Stimulated activated CD4-positive, alpha-beta T cell treated with anti-CD3 and anti-CD28 coated beads, Interleukin-4, amount 100 ng/mL, for 48 hours (primary cell): ENCODE measurements at regions not wholly inside any gene's neighbourhood (a gene's known extent, or its start where the extent isn't known, plus 50 kb on each side); places are given as distances from the start of the nearest gene placed in this dataset.

Experiments
- DNase-seq, 2 donors: peaks; one replicate each; pipeline ENCODE4 v3.0.0-alpha.2; 2020; ENCODE audit warnings: low read depth in 2 of 2

DNA sequence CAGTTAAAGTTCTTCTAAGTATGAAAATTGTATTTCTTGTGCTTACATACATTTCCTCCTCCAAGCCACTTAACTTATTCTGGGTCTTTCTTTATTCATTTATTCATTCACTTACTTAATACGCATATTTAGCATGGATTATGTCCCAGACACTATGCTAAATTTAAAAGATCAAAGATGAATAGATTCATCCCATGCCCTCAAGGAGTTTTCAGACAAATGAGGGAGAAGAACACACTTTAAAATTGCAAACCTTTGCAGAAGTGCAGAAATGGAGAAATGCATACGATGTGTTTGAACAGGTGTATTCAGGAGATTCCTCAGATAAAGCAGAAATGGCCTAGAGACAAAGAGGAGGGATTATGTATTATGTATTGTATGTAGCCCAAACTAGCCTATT, 298.7 kb upstream of the SOX11 start:
- no peak for DNase-seq

DNA sequence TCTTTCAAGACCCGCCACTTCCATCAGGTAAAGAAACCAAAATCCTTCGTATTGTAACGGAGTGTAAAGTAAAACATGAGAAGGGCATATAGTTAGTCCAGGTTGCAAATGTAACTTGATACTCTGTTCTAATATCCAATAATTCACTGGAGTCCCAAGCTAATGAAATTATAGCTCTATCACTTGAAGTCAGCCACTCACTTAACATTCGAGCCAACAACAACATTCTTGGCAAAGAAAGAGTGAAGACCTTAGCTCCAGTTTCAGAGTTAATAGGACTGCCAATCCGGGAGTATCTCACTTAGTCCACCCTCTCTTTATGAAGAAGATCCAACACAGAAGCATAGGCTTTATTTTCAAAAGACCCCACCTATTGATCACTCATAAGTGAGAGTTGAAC, 298.0 kb upstream of the SOX11 start:
- DNase-seq, result no peak

DNA sequence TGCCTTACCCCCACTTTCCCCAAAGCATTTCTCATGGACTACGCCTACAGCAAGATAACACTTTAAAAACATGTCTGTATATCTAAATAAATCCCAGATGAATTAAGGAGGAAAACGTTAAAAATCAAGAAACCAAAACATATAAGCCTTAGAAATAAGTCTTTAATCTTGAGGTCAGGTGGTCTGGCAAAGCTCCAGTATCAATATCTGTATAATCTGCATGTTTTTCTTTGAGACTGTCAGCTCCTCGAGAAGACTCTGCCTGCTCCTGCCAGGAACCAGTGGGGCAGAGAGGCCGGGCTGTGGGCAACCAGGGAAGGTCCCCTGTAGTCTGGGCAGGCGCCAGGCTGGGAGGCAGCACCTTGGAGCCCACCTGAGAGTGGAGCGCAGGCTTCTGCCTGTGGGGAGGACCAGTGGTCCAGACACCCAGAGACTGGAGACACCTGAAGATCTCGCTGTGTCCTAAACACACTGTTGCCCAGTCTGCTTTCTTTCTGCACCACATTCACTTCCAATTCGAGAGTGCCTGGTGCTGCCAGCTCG, 291.0 kb upstream of the SOX11 start:
- DNase-seq, result no peak

DNA sequence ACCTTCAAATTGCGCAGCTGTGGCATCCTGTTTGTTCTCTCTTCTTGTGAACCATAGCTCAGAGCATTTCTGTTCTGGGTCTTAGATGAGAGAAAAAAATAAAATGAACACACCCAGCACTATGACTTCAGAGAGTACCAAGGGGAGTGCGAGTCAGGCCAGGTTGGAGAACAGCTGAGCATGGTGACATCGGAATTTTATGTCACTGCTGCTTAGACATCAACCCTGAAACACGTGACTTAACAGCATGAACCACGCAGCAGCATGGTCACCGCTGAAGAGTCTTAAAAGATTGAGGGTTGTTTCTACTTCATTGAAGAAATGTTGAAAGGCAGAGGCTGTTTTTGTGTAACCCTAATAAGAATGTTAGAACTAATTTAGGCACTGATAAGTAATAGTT, 288.8 kb upstream of the SOX11 start:
- DNase-seq, result no peak

DNA sequence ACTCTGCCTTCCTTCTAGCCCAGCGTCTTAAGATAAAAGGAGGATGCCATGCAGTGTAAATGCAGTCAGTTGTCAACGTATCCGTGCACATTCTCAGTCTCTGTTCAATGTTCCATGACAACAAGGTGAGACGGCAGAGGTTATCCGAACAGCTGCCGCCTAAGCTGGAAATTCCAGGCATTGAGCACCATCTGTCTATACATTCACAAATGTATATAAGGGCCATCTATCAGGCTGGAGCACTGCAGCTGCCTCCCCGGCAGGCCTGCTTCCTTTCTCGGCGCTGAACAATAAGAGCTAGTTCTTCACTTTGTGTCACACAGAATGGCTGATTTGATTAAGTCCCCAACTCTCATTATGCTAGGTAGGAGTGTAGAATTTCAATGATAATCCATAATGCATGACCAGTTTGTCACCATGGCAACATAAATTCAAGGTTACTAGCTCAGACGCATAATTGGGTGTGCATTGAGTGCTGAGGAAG, 282.2 kb upstream of the SOX11 start:
- DNase-seq, result no peak

DNA sequence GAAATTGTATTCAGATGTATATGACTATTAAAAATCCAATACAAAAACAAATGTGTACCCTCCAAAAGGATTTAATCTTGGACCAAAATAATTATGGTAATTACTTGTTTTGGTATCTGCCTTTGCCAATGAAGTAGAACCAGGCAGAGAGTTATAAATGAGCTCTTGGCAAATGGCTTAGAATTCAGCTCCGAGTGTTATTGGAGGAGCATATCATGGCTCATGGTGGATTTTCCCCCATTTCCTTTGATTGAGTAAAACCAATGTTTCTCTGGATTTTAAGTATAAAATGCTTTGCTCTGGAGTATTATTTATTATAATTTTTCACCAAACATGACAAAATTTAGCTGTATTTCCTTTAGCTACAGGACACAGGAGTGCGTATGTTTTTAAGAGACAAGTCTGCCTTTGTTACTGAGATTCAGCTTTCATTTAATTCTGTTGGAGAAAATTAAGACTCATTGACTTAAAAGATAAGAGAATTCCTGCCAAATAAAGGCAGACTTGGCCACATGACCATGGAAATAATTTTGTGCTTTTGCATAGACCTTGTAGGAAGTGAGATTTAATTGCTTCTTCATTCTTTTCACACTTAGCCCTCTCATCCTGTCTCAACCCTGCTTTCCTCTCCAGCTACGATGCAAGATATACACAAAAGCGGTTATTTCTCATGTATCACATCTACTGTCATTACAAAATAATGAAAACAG, 281.0 kb upstream of the SOX11 start:
- DNase-seq, result no peak

DNA sequence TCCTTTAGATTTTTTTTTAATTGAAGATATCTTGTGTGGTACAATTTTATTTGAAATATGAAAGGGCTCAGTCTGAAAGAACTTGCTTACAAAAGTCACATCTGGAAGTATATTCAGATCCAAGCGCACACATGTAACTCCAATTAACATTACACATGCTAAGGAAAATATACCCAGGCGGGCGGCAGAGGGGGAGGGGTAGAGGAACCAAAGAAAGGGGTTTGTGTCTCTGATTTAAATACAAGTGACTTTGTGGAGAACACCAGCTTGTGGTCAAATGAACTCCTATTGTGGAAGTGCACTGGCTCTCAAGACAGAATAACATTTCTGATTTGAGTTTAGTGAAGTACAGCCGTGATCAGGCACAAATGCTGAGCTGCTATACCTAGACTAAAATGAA, 280.2 kb upstream of the SOX11 start:
- DNase-seq, result no peak

DNA sequence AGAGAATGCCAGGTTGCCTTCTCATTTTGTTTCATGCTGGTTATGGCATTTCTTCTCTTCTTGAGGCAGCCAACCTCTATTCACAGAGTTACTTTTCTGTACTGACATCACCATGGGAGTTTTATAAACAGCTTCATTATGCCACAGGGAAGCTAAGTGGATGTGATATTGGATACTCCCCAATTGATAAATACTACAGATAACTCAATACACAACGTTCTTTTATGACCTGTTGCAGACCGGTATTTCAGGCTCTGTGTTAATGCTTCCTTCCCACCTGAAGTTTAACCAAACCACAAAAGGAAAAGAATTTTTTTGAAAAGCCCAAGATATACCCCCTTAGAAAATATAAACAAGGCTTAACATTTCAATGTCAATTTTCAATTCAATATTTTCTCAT, 258.3 kb upstream of the SOX11 start:
- no peak for DNase-seq

DNA sequence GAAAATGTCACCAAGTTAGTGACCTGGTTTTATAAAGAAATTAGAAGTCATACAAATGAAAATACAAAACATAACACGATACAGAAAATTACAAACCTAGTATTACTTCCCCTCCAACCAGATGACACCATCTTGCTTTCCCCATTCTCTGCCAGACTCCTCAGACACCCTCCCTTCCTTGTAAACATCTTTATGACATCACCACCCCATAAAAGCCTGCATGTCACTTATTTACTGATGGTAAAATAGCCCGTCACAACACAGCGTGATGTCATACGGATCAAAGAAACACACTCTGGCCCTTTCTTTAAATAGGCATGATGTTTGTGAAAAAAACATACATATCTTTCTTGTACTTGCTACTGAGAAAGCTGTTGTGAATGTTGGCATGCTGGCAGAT, 254.8 kb upstream of the SOX11 start:
- DNase-seq, result no peak

DNA sequence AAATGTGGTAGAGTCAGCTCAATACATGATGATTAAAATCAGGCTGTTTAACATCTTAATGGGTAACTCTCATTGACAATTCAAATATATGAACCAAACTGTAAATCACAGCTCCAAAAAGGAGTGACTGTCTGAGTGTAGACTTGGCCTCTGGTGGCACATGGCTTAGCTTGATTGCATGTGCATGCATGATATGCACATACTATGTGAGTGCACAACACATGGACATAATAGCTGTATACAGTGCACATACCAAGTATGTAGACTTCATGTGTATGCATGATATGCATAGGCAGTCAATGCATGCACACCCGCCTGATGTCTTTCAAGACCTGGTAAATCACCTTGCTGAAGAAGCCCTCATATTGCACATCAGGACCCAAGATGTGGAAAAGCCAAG, 252.0 kb upstream of the SOX11 start:
- no peak for DNase-seq

DNA sequence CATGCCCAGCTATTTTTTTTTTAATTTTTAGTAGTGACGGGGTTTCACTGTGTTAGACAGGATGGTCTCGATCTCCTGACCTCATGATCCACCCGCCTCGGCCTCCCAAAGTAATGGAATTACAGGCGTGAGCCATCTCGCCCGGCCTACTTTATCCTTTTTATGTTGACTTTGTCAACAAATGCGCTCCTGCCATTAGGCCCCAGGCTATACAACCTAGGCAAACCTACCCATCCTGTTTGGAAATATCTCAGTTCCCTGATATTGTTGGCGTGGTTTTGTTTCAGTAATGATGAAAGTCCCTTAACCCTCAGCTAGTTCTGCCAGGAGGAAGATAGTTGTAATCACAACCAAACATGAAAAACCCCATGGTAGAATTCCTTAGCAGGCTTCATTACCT, 249.4 kb upstream of the SOX11 start:
- no peak for DNase-seq

DNA sequence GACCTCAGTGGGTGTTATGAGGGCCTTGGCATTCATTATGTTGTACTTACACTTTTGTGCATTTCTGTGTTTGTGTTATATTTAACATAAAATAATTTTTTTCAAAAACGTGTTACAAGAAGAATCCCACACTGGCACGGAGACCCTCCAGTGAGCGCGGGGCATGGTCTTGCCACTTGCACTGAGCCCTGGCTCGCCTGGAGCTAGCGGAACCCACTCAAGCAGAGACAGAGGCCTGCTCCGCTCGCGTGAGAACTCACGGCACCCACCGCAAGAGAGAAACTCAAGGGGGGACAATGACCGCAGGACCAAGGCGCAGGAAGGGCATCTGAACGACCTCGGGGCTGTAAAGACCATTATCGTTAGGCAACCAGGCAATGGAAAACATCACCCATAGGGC, 248.0 kb upstream of the SOX11 start:
- no peak for DNase-seq

DNA sequence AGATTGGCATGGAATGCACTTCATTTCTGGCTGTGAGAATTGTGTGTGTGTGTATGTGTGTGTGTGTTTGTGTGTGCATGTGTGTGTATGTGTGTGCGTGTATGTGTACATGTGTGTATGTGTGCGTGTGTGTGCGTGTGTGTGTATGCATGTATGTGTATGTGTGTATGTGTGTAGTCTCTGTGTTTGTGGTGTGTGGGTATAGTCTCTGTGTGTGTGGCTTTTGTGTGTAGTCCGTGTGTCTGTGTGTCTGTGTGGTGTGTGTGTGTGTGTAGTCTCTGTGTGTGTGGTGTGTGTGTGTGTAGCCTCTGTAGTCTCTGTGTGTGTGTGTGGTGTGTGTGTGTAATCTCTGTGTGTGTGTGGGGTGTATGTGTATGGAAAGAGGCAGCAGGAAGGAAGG, 247.3 kb upstream of the SOX11 start:
- DNase-seq, result no peak

DNA sequence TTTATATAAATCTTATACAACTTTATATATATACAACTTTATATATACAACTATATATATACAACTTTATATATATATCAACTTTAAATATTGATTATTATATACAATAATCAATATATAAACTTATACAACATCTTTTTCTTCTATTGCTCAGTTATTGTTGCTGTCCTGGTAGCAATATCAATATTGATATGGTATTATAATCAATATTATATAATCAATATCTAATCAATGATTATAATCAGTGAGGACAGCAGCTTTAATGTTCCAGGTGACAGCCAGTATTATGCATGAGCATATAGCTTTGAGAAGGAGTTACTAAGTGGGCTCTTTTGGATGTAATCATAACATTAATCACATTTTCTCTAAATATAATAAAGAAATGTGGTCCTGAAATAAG, 242.3 kb upstream of the SOX11 start:
- no peak for DNase-seq

DNA sequence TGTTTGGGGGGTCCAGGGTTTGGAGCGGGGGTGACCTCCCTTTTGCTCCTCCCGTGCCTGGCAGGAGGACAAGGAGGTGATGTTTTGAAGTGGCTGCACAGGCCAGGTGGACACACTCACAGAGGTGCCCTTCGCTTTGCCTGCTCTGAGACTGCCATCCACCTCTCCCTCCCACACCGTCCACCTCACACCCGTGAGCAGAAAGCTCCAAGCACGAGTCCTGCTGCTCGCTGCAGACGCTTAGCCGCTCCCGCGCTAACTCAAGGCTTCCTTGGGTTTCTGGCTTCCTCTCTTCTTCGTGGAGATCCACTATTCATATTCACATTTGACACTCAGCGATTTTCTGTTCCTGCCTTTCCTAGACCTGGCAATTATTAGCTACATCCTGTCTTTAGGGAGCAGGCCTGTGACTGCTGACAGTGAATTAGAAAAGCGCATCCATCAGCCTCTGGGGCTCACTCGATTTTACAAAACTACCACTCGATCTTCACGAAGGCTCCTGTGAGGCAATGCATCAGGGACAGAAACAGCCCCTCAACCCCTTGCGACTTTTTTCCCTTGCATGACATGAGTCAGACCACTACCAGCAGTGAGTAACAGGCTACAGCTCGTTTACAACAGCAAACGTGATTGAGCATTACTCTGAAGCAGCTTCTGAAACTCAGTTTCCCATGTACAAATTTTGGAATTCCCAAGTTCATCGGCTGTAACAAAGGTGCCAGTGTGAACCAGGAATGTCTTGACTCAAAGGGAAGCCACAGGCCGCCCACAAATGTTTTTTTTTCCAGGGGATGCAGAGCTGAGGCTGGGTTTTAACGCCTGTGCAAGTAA, 238.7 kb upstream of the SOX11 start:
- DNase-seq, result no peak

DNA sequence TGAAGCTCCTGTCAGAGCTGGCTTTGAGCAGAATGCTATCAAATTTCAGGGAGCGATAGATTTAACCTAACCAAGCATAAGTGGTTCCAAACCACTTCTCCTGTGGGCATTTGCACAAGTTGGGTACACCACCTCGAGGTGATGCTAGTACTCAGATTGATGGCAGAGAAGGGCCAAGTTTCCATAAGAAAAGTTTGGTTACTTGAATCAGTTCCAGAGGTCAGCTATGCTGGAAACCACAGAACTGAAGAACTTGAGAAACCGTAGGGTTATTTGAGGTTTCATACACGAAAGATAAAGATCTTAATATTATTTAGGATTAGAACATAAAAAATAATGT, 238.2 kb upstream of the SOX11 start:
- DNase-seq, result no peak

DNA sequence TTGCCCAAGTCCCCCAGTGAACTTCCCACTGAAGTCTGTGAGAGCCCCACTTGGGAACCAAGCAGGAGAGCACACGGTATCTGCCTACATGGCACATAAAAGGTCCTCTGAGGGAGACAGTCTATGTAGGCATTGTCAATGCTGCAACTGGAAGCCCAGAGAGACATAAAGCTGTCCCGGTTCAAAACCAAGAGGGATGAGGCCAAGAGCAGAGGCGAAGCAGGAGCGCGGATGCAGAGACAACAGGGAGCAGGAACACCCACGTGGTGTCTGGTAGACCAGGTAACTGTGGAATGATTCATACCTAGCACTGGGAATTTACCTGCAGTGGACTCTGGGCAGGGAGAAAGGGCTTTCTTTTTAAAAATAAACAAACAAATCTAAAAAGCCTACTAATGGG, 233.1 kb upstream of the SOX11 start:
- no peak for DNase-seq

DNA sequence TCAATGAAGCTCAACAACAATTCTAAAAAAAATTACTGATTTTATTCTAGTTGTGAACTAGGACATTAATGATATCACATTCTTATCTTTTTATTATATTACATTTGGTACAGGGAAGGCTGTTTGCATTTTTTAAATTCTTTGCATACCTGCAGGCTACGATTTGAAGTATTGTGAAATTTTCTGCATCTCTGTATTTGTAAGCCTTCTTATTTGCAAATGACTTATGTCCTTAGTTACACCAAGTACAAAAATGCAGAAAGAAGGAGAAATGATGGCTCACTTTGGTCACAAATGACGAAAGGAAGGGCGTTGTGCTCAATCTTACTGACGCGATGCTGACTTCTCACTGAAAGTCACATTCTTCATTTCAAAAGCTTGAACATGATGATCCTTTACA, 227.5 kb upstream of the SOX11 start:
- no peak for DNase-seq

DNA sequence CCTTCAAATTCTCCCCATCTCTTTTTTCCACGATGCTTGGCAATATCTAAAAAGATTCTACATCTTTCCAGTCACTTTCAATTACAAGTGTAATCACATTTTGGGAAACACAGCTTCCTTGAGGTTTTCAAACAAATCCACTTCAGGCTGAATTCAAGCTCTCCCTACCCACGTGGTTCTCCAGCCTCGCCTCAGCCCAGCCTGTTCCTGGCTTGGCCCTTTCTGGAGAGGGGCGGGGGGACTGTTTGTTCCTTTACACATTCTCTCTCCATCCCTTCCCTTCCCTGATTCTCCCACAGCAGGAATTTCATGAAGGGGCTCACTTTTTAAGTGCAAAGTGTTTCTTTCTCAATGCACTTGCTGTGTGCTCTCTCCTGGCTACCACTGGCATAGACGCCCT, 226.3 kb upstream of the SOX11 start:
- DNase-seq, result no peak

DNA sequence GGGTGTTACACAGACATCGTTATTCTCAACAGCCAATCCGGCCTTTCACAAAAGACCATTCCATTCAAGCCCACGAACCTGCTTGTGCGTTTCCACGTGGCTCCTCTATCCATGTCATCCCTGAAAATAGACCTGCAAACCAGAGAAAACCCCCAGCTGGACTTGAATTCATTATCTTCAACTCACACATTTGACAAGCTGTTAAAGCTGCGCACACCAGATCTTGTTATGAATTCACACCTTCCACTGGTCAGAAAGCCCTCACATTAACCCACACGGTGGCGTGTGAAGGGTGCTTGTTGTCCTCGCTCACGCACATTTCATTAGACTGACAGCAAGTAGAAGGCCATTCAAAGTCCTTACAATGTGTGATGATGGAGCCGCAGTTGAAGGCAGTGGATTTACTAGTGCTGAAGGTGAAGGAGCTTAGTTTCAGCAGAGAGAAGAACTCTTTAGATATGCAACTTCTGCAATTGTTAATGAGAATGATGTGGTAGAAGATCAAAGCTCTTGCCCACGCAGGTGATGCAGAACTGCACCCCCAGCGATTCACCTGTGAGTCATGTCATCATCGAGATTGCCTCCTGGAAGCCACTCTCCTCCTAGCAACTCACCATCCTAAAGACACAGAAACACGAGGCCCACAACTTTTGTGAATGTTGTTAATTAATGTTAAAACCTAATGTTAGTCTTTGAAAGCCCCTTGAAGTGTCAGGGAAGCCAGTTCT, 224.8 kb upstream of the SOX11 start:
- DNase-seq, result no peak

DNA sequence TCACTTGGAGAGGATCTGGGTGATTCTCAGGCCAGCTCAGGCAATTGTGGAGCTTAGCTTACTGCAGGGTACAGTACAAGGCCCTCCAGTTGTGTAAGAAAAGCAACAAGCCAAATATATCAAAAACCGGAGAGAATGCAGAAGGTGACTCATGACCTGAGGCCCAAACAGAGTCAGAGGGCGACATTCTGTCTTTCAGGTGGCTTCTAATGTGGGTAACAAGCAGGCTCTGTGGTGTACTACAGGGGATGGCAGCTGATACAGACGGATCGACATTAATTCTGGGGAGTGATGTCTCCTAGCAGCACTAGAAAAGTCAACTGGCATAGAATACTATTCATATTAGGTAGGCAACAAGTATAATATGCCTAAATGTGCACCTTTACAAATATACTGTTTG, 219.5 kb upstream of the SOX11 start:
- DNase-seq, result no peak

DNA sequence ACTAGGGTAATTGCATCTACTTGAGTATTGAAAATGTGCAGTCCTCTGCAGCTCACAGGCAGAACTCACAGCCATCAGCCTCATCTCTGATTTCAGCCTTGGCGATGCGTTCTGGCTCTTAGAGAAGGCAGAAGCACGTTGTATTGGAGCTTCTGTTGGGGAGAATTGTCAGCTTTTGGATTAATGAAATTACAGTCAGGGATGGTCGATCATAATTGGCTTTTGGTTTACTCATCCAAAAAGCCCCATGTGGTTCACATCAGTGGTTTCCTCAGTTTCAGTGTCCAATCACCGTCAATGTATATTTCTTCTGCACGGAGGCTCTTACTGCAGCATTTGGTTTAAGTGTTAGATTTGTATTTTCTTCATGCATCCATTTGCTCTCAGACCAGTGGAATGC, 218.5 kb upstream of the SOX11 start:
- DNase-seq, result no peak

DNA sequence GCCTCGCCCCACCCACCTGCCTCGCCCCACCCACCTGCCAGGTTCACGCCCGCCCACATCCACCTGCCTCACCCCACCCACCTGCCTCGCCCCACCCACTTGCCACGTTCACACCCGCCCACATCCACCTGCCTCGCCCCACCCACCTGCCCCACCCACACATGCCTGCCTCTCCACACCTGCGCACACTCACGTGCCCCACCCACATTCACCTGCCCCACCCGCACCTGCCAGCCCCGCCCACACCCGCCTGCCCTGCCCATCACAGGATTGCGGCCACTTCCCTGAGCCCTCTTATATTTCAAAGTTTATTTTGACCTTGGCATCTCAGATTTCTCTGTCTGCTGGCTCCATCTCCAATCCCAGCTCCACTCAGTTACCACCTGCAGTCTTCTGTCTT, 217.5 kb upstream of the SOX11 start:
- no peak for DNase-seq
